ENCODE measurements at regions not wholly inside any gene's neighbourhood (a gene's known extent, or its start where the extent isn't known, plus 50 kb on each side); places are given as distances from the start of the nearest gene placed in this dataset.

- DNase-seq (ENCODE audit: low read depth, low spot score): no peak
Measured at GRCh38 chr2:5914811-5915611, 222.8 kb downstream of the SOX11 start.

GRCh38 chr2:5915881-5916310 is 223.7 kb downstream of the SOX11 start:
- no peak for DNase-seq (ENCODE audit: low read depth, low spot score)

- no peak for DNase-seq (ENCODE audit: low read depth, low spot score)
Measured at GRCh38 chr2:5921081-5921642, 229.0 kb downstream of the SOX11 start.

- no peak for DNase-seq (ENCODE audit: low read depth, low spot score)
Measured at GRCh38 chr2:5923957-5924945, 232.1 kb downstream of the SOX11 start.

- no peak for DNase-seq (ENCODE audit: low read depth, low spot score)
Measured at GRCh38 chr2:5925604-5926003, 233.4 kb downstream of the SOX11 start.

- no peak for DNase-seq (ENCODE audit: low read depth, low spot score)
Measured at GRCh38 chr2:5926871-5927512, 234.8 kb downstream of the SOX11 start.

GRCh38 chr2:5932556-5933469 is 240.6 kb downstream of the SOX11 start:
- no peak for DNase-seq (ENCODE audit: low read depth, low spot score)

- DNase-seq (ENCODE audit: low read depth, low spot score): no peak
Measured at GRCh38 chr2:5933669-5934068, 241.5 kb downstream of the SOX11 start.

GRCh38 chr2:5937321-5937720 is 245.1 kb downstream of the SOX11 start:
- no peak for DNase-seq (ENCODE audit: low read depth, low spot score)

- no peak for DNase-seq (ENCODE audit: low read depth, low spot score)
Measured at GRCh38 chr2:5937851-5938565, 245.8 kb downstream of the SOX11 start.

GRCh38 chr2:5938566-5938896 is 246.3 kb downstream of the SOX11 start:
- no peak for DNase-seq (ENCODE audit: low read depth, low spot score)

- no peak for DNase-seq (ENCODE audit: low read depth, low spot score)
Measured at GRCh38 chr2:5939553-5939952, 247.4 kb downstream of the SOX11 start.

GRCh38 chr2:5940596-5941535 is 248.7 kb downstream of the SOX11 start:
- DNase-seq (ENCODE audit: low read depth, low spot score): no peak

- DNase-seq (ENCODE audit: low read depth, low spot score): no peak
Measured at GRCh38 chr2:5942204-5942603, 250.0 kb downstream of the SOX11 start.

GRCh38 chr2:5945742-5946141 is 253.6 kb downstream of the SOX11 start:
- DNase-seq (ENCODE audit: low read depth, low spot score): no peak

- DNase-seq (ENCODE audit: low read depth, low spot score): no peak
Measured at GRCh38 chr2:5946225-5947115, 254.3 kb downstream of the SOX11 start.

GRCh38 chr2:5950736-5951135 is 258.6 kb downstream of the SOX11 start:
- DNase-seq (ENCODE audit: low read depth, low spot score): no peak

GRCh38 chr2:5951471-5951870 is 259.3 kb downstream of the SOX11 start:
- no peak for DNase-seq (ENCODE audit: low read depth, low spot score)
